ENCODE measurements at regions not wholly inside any gene's neighbourhood (a gene's known extent, or its start where the extent isn't known, plus 50 kb on each side); places are given as distances from the start of the nearest gene placed in this dataset.

DNA sequence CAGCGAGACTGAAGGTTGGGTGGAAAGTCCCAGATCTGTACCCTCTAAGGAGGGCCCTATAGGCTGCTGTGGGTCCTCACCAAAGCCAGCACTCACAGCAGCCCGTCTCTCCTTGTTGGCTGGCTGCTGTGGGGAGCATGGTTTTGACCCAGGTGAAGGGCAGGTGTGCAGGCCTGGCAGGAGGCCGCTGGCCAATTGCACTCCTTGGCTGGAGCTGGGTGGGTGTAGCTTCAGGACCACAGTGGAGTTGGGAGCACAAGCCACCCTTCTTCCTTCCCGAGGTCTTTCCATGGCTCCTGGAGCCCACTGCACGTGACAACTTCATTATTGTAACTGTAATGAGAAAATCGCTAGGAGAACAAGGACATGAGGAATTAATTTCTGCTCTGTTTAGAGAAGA lies 287.7 kb upstream of the FOXQ1 start:
- TF ChIP-seq, protein P1, sequence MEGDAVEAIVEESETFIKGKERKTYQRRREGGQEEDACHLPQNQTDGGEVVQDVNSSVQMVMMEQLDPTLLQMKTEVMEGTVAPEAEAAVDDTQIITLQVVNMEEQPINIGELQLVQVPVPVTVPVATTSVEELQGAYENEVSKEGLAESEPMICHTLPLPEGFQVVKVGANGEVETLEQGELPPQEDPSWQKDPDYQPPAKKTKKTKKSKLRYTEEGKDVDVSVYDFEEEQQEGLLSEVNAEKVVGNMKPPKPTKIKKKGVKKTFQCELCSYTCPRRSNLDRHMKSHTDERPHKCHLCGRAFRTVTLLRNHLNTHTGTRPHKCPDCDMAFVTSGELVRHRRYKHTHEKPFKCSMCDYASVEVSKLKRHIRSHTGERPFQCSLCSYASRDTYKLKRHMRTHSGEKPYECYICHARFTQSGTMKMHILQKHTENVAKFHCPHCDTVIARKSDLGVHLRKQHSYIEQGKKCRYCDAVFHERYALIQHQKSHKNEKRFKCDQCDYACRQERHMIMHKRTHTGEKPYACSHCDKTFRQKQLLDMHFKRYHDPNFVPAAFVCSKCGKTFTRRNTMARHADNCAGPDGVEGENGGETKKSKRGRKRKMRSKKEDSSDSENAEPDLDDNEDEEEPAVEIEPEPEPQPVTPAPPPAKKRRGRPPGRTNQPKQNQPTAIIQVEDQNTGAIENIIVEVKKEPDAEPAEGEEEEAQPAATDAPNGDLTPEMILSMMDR (IDR thresholded peaks at IDR 0.05), result no peak
- no peak overlapping the region for H3K27ac ChIP-seq

DNA sequence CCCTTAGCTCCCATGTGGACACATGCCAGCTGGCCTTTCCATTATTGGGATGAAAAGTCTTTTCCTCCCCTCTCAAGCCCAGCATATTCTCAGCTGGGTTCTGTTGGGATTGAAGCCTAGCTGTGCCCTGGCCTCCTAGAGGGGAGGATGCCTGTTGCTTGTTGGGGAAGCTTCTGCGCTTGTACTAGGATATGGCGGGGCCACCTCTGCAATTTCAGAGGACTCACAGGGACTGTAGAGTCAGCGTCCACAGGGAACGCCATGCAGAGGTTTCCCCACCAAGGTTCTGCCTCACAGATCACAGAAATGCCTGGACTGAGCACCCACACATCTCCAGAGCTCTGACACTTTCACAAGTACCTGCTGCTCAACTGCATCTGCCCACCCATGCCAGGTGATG lies 288.7 kb upstream of the FOXQ1 start:
- no peak overlapping the region for H3K27ac ChIP-seq
- no peak overlapping the region for H3K4me3 ChIP-seq
- TF ChIP-seq, protein P1 (IDR thresholded peaks at IDR 0.05), result no peak
- peak; percentile 46 for DNase-seq (ENCODE audit: low spot score)

More for the DNA sequence above, 287.7 kb upstream of the FOXQ1 start:
- peak; percentile 55 for DNase-seq (ENCODE audit: low spot score)
- no peak overlapping the region for H3K4me3 ChIP-seq

DNA sequence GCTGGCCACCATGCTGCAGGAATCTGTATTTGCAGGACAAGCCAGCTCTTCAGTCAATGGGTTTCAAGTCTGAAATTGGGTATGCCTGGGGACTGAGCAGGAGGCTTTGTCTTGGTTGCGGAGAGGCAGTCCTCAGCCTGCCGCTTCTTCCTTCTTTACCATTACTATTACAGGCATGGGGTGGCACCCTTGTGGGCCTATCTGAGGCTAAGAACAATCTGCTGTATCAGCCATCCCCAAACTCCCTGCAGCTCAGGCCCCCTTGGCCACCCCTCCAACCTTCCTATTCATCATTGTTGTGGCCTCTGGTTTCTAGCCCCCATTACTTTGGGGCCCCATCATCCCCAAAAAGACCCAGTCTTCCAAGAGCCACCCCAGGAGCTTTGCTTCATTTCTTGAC lies 289.2 kb upstream of the FOXQ1 start:
- H3K27ac ChIP-seq, result no peak overlapping the region
- H3K4me3 ChIP-seq, result no peak overlapping the region
- TF ChIP-seq, protein P1 (IDR thresholded peaks at IDR 0.05), result no peak
- DNase-seq (ENCODE audit: low spot score), result peak; percentile 19

DNA sequence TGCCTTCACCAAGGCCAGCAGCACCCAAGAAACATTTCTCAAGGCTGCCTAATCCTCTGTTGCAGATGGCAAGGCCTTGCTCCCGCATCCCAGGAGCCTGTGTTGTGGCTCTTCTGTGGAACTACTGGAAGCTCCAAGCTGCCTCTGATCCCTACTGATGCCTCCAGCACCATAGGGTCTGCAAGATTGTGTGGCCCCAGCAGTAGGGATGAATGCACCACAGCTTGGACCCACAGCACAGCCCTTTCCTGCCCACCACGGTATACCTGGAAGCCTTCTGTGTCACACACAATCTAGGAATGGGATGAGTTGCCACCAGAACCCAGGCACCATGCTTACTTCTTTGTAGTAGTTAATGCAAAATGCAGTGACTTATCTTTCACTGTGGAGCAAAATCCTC lies 291.1 kb upstream of the FOXQ1 start:
- TF ChIP-seq, protein P1 (IDR thresholded peaks at IDR 0.05), result no peak
- Histone ChIP-seq H3K27ac (no peak overlapping the region), H3K4me3 (no peak overlapping the region)
- peak; percentile 29 for DNase-seq (ENCODE audit: low spot score)

DNA sequence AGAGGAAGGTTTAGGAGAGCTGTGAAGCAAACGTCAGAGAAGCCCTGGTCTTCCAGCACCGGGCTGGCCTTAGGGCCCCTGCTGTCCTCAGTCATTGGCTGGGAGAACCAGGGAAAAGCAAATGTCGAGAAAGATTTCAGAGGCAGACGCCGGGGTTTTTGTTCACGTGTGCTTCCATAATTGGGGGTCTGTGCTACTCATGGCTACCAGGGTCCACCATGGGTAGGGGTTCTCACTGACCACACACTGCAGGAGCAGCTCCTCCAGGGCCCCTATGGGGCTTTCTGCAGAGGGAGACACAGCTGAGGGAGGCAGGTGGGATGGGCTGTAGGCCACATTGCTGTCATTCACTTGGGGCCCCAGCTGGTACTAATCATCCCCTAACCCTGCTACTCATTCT lies 291.8 kb upstream of the FOXQ1 start:
- Histone ChIP-seq H3K4me3 (no peak overlapping the region), H3K27ac (no peak overlapping the region)
- DNase-seq (ENCODE audit: low spot score), result peak; percentile 52
- TF ChIP-seq, protein P1 (IDR thresholded peaks at IDR 0.05), result no peak

DNA sequence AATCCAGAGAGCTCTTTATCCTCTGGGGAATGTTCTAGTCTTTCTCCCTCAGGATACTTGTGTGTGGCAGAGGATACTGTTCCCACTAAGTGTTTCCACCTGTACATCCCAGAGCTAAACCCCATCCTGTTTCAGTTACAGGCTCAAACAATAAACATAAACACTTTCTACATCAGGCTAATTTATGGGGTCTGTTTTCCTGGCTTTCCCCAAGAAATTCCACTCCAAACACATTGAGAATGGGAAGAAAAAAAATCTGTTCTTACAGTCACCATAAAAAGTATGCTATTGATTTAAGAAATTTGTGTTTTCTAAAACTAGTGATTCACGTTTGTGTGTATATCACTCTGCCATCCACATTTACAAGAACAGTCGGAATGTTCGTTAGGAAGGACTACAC lies 293.9 kb upstream of the FOXQ1 start:
- no peak for DNase-seq (ENCODE audit: low spot score)
- H3K27ac ChIP-seq, result no peak overlapping the region
- H3K4me3 ChIP-seq, result no peak overlapping the region
- TF ChIP-seq, protein P1 (IDR thresholded peaks at IDR 0.05), result no peak

DNA sequence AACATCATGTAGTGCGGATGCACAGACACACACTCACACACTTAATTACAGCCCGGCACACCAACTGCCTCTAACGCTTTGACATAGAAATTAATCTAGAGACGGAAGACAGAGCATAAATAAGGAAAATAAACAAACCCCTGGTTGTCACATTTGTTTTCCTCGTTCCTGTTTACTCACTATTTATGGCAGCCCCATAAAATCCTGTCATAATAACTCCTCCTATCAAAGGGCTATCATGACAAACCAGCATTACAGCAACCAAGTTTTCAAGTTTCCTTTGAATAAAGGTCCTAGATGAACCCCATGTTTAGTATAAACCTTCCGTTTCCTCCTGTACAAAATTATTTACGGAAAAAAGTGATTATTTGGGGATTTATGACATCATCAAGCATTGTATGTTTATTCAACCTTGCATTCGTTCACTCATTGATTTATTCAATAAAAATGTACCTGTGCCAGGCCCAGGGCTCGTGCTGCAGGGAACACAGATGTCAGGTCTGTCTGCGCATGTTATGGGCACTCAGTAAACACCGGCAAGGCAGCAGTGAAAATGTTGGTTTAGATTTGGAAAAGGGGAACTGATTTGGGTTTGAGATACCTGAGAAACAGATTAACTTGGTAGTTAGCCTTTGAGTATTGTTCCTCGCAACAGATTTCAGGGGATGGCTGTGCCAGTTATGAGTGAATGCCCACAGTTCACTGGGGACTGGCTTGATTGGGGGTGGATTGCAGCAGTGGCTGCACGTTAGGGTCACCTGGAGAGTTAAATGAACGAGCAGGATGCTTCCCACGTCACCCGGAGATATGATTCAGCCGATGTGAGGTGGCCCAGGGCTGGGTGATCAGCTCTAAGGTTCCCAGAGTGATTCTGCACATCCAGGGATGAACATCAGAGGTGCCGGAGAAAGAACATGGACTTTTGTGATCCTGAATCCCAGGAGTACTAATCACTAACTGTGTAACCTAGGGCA lies 295.3 kb upstream of the FOXQ1 start:
- DNase-seq (ENCODE audit: low spot score), result peak; percentile 58
- no peak overlapping the region for H3K4me3 ChIP-seq

More for the DNA sequence above, 295.3 kb upstream of the FOXQ1 start:
- no peak overlapping the region for H3K27ac ChIP-seq
- TF ChIP-seq, protein P1 (IDR thresholded peaks at IDR 0.05), result no peak
